Fibroblast of lung (primary cell): ENCODE measurements at regions not wholly inside any gene's neighbourhood (a gene's known extent, or its start where the extent isn't known, plus 50 kb on each side); places are given as distances from the start of the nearest gene placed in this dataset.

Experiments
- DNase-seq, 2 donors: peaks; one replicate each; pipeline versions ENCODE4 v3.0.0 to v3.0.0-alpha.2; 2010; ENCODE audit warnings: low read depth in 2 of 2
- H2AFZ ChIP-seq: 2 replicates; pipeline ENCODE4 v1.5.1; 2012; ENCODE audit warnings: low read length, control low read depth, inconsistent platforms
- H3K27ac ChIP-seq: 2 replicates; pipeline ENCODE4 v1.5.1; 2011; ENCODE audit warnings: low read length, control low read depth; ENCODE audit not compliant: insufficient read depth
- H3K27me3 ChIP-seq: 2 replicates; pipeline ENCODE4 v1.5.1; 2011; ENCODE audit warnings: mild to moderate bottlenecking, low read length; ENCODE audit not compliant: control insufficient read depth, insufficient read depth
- H3K36me3 ChIP-seq: 2 replicates; pipeline ENCODE4 v1.5.1; 2011; ENCODE audit warnings: low read length; ENCODE audit not compliant: control insufficient read depth, insufficient read depth
- H3K4me1 ChIP-seq: 2 replicates; pipeline ENCODE4 v1.5.1; 2011; ENCODE audit warnings: low read length; ENCODE audit not compliant: control insufficient read depth, insufficient read depth; ENCODE audit errors: extremely low read depth
- H3K4me2 ChIP-seq: 2 replicates; pipeline ENCODE4 v1.5.1; 2011; ENCODE audit warnings: low read length, control low read depth; ENCODE audit not compliant: insufficient read depth; ENCODE audit errors: extremely low read depth
- H3K4me3 ChIP-seq, 4 experiments: fragments of 200-600 bp in 1 of 4; sonication (generic) in 1 of 4; replicated peaks in 1 of 4; 2 replicates each; pipeline ENCODE4 v1.5.1; 2011 to 2016; ENCODE audit warnings: low read length in 4 of 4, low read depth in 3 of 4, mild to moderate bottlenecking in 3 of 4, control low read depth in 2 of 4, inconsistent platforms in 1 of 4, mixed read lengths in 1 of 4; ENCODE audit not compliant: insufficient read depth in 1 of 4; ENCODE audit errors: control extremely low read depth in 1 of 4
- H3K79me2 ChIP-seq: 2 replicates; pipeline ENCODE4 v1.5.1; 2012; ENCODE audit warnings: mild to moderate bottlenecking, low read length, inconsistent platforms; ENCODE audit not compliant: control insufficient read depth, insufficient read depth
- H3K9ac ChIP-seq: 2 replicates; pipeline ENCODE4 v1.5.1; 2011; ENCODE audit warnings: mild to moderate bottlenecking, low read length, control low read depth; ENCODE audit not compliant: insufficient read depth
- H3K9me3 ChIP-seq: 2 replicates; pipeline ENCODE4 v1.5.1; 2012; ENCODE audit warnings: low read depth, low read length; ENCODE audit not compliant: control insufficient read depth, insufficient read depth
- H4K20me1 ChIP-seq: 2 replicates; pipeline ENCODE4 v1.5.1; 2011; ENCODE audit warnings: low read length; ENCODE audit not compliant: control insufficient read depth, insufficient read depth; ENCODE audit errors: extremely low read depth
- CTCF ChIP-seq, 2 donors: IDR thresholded peaks in 1 of 2; conservative IDR thresholded peaks in 1 of 2; 1 replicate in 1 of 2; 2 replicates in 1 of 2; pipeline ENCODE4 v1.5.1; 2011 to 2012; ENCODE audit warnings: low read length in 2 of 2, control low read depth in 1 of 2, inconsistent platforms in 1 of 2, low read depth in 1 of 2, mild to moderate bottlenecking in 1 of 2
- EZH2 ChIP-seq: IDR thresholded peaks from 2 replicates; pipeline ENCODE4 v1.5.1; 2012; ENCODE audit warnings: low read length, control low read depth, mild to moderate bottlenecking; ENCODE audit errors: missing control alignments

- Histone ChIP-seq H3K9ac (no peak overlapping the region), H3K79me2 (no peaks in the 10 kb centered on the region), H3K36me3 (no peaks in the 10 kb centered on the region), H3K27ac (no peak overlapping the region), H3K4me2 (no peak overlapping the region), H3K4me3 (no peak overlapping the region), H4K20me1 (no peaks in the 10 kb centered on the region), H3K9me3 (no peaks in the 10 kb centered on the region), H3K4me1 (no peaks in the 10 kb centered on the region), H2AFZ (no peak overlapping the region), H3K27me3 (no peaks in the 10 kb centered on the region)
- no peak for DNase-seq
- TF ChIP-seq EZH2 (no peak), CTCF (conservative IDR thresholded peaks at IDR 0.05 in 1 of 2, IDR thresholded peaks at IDR 0.05 in 1 of 2; ENCODE audit: low read depth in 1 of 2, low read length in 2 of 2) (no peak)
These were observed 176.2 kb downstream of the WDR11 start for GRCh38 chr10:121027371-121027770.

- Histone ChIP-seq H3K4me2 (no peak overlapping the region), H3K9me3 (no peaks in the 10 kb centered on the region), H2AFZ (no peak overlapping the region), H3K4me3 (no peak overlapping the region), H3K27ac (no peak overlapping the region), H3K9ac (no peak overlapping the region), H3K27me3 (no peaks in the 10 kb centered on the region), H4K20me1 (no peaks in the 10 kb centered on the region), H3K79me2 (no peaks in the 10 kb centered on the region), H3K4me1 (no peaks in the 10 kb centered on the region), H3K36me3 (no peaks in the 10 kb centered on the region)
- DNase-seq: no peak
- TF ChIP-seq CTCF (conservative IDR thresholded peaks at IDR 0.05 in 1 of 2, IDR thresholded peaks at IDR 0.05 in 1 of 2; ENCODE audit: low read depth in 1 of 2, low read length in 2 of 2) (no peak), EZH2 (no peak)
These were observed 181.3 kb downstream of the WDR11 start for GRCh38 chr10:121032460-121032859.

- DNase-seq: no peak
These were observed 182.2 kb downstream of the WDR11 start for GRCh38 chr10:121033366-121033765.

More at GRCh38 chr10:121033366-121033765, 182.2 kb downstream of the WDR11 start:
- H3K27me3 ChIP-seq: no peaks in the 10 kb centered on the region
- no peak overlapping the region for H3K27ac ChIP-seq
- no peak overlapping the region for H3K4me2 ChIP-seq
- no peaks in the 10 kb centered on the region for H3K9me3 ChIP-seq
- TF ChIP-seq EZH2 (no peak), CTCF (conservative IDR thresholded peaks at IDR 0.05 in 1 of 2, IDR thresholded peaks at IDR 0.05 in 1 of 2; ENCODE audit: low read depth in 1 of 2, low read length in 2 of 2) (no peak)
- H2AFZ ChIP-seq: no peak overlapping the region
- H3K4me1 ChIP-seq: no peaks in the 10 kb centered on the region
- H3K36me3 ChIP-seq: no peaks in the 10 kb centered on the region
- no peaks in the 10 kb centered on the region for H3K79me2 ChIP-seq
- no peak overlapping the region for H3K4me3 ChIP-seq
- H4K20me1 ChIP-seq: no peaks in the 10 kb centered on the region
- no peak overlapping the region for H3K9ac ChIP-seq
